A549 (cell line): ENCODE measurements at regions not wholly inside any gene's neighbourhood (a gene's known extent, or its start where the extent isn't known, plus 50 kb on each side); places are given as distances from the start of the nearest gene placed in this dataset.

ENCODE experiments used
- EP300 ChIP-seq, 2 experiments: fragments of >200 bp; sonication (Bioruptor Twin); formaldehyde crosslinking; IDR thresholded peaks; 2 replicates in 1 of 2; 3 replicates in 1 of 2; pipeline ENCODE4 v1.6.1; 2016 to 2017
- GATA3 ChIP-seq: IDR thresholded peaks from 2 replicates; pipeline ENCODE4 v1.6.1; 2012; ENCODE audit warnings: borderline replicate concordance
- PHF8 ChIP-seq: fragments of 200-600 bp; sonication (generic); IDR thresholded peaks from 2 replicates; pipeline ENCODE4 v1.6.1; 2016; ENCODE audit warnings: low read depth, mild to moderate bottlenecking, antibody characterized with exemption, moderate library complexity, borderline replicate concordance
- POLR2A ChIP-seq: IDR thresholded peaks from 2 replicates; pipeline ENCODE4 v1.6.1; 2012; ENCODE audit warnings: mild to moderate bottlenecking, low read length
- RFX5 ChIP-seq: fragments of 450-650 bp; IDR thresholded peaks from 2 replicates; pipeline ENCODE4 v1.7.1; 2014; ENCODE audit warnings: antibody characterized with exemption, mild to moderate bottlenecking, moderate library complexity
- TF ChIP-seq, protein P1 (sequence below): fragments of >200 bp; sonication (Bioruptor Twin); formaldehyde crosslinking; IDR thresholded peaks from 3 replicates; pipeline ENCODE4 v1.5.1; 2016
- TF ChIP-seq, protein P2 (sequence below): fragments of 200-600 bp; sonication (generic); IDR thresholded peaks from 2 replicates; pipeline ENCODE4 v1.6.1; 2016; ENCODE audit warnings: antibody characterized with exemption, mild to moderate bottlenecking, moderate library complexity
- TF ChIP-seq, protein P3 (sequence below): IDR thresholded peaks from 2 replicates; pipeline ENCODE4 v1.6.1; 2012

DNA sequence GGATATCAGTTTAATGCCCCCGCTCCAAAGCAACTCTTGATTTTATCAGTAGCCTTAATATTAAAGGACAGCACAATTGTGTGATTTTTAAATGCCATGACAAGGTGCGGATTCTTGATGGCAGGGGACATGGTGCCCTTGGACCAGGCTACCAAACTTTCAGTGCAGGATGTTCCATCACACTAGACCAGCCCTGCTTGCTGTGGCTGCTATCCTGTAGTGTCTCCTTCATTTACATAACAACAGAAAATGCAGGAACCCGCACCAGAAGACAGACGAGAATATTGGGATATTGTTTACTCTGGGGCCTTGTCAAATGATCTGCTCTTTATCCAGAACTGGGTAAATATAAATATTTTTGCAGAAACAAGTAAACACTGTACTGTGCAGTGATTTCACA is 229.3 kb upstream of the PKN2 start:
- TF ChIP-seq, protein P1, sequence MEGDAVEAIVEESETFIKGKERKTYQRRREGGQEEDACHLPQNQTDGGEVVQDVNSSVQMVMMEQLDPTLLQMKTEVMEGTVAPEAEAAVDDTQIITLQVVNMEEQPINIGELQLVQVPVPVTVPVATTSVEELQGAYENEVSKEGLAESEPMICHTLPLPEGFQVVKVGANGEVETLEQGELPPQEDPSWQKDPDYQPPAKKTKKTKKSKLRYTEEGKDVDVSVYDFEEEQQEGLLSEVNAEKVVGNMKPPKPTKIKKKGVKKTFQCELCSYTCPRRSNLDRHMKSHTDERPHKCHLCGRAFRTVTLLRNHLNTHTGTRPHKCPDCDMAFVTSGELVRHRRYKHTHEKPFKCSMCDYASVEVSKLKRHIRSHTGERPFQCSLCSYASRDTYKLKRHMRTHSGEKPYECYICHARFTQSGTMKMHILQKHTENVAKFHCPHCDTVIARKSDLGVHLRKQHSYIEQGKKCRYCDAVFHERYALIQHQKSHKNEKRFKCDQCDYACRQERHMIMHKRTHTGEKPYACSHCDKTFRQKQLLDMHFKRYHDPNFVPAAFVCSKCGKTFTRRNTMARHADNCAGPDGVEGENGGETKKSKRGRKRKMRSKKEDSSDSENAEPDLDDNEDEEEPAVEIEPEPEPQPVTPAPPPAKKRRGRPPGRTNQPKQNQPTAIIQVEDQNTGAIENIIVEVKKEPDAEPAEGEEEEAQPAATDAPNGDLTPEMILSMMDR = no peak
- TF ChIP-seq, protein P2, sequence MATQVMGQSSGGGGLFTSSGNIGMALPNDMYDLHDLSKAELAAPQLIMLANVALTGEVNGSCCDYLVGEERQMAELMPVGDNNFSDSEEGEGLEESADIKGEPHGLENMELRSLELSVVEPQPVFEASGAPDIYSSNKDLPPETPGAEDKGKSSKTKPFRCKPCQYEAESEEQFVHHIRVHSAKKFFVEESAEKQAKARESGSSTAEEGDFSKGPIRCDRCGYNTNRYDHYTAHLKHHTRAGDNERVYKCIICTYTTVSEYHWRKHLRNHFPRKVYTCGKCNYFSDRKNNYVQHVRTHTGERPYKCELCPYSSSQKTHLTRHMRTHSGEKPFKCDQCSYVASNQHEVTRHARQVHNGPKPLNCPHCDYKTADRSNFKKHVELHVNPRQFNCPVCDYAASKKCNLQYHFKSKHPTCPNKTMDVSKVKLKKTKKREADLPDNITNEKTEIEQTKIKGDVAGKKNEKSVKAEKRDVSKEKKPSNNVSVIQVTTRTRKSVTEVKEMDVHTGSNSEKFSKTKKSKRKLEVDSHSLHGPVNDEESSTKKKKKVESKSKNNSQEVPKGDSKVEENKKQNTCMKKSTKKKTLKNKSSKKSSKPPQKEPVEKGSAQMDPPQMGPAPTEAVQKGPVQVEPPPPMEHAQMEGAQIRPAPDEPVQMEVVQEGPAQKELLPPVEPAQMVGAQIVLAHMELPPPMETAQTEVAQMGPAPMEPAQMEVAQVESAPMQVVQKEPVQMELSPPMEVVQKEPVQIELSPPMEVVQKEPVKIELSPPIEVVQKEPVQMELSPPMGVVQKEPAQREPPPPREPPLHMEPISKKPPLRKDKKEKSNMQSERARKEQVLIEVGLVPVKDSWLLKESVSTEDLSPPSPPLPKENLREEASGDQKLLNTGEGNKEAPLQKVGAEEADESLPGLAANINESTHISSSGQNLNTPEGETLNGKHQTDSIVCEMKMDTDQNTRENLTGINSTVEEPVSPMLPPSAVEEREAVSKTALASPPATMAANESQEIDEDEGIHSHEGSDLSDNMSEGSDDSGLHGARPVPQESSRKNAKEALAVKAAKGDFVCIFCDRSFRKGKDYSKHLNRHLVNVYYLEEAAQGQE = no peak
- TF ChIP-seq EP300 (IDR thresholded peaks at IDR 0.05) (no peak), POLR2A (no peak), RFX5 (no peak), PHF8 (no peak), GATA3 (no peak)
- TF ChIP-seq, protein P3, sequence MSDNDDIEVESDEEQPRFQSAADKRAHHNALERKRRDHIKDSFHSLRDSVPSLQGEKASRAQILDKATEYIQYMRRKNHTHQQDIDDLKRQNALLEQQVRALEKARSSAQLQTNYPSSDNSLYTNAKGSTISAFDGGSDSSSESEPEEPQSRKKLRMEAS = no peak
